ENCODE measurements at regions not wholly inside any gene's neighbourhood (a gene's known extent, or its start where the extent isn't known, plus 50 kb on each side); places are given as distances from the start of the nearest gene placed in this dataset.

- no peak for TF ChIP-seq YY1 (IDR thresholded peaks at IDR 0.05; ENCODE audit: low read depth)
- TF ChIP-seq TEAD4 (IDR thresholded peaks at IDR 0.05), result no peak
- TF ChIP-seq REST (IDR thresholded peaks at IDR 0.05; ENCODE audit: low read depth), result no peak
- no peak for TF ChIP-seq NFIC (IDR thresholded peaks at IDR 0.05)
- TF ChIP-seq CEBPB (IDR thresholded peaks at IDR 0.05), result no peak
- no peak for TF ChIP-seq FOXM1 (IDR thresholded peaks at IDR 0.05; ENCODE audit: borderline replicate concordance, low read depth)
- TF ChIP-seq EP300 (IDR thresholded peaks at IDR 0.05; ENCODE audit: borderline replicate concordance), result no peak
- no peak for TF ChIP-seq CREB1 (IDR thresholded peaks at IDR 0.05; ENCODE audit: low read depth)
- TF ChIP-seq USF1 (IDR thresholded peaks at IDR 0.05), result no peak
- no peak for TF ChIP-seq TAF1 (IDR thresholded peaks at IDR 0.05; ENCODE audit: low read depth)
- TF ChIP-seq RAD21 (IDR thresholded peaks at IDR 0.05; ENCODE audit: low read depth), result no peak
- TF ChIP-seq MAX (IDR thresholded peaks at IDR 0.05), result no peak
- no peak for TF ChIP-seq TCF12 (IDR thresholded peaks at IDR 0.05; ENCODE audit: low read depth)
- TF ChIP-seq ZBTB7A (IDR thresholded peaks at IDR 0.05; ENCODE audit: low read depth), result no peak
- TF ChIP-seq EGR1 (IDR thresholded peaks at IDR 0.05), result no peak
Observed at GRCh38 chr5:86124333-86124732, 493.4 kb upstream of the COX7C start.

GRCh38 chr5:86125731-86126601, 491.8 kb upstream of the COX7C start:
- TF ChIP-seq USF1 (IDR thresholded peaks at IDR 0.05), result no peak
- TF ChIP-seq EGR1 (IDR thresholded peaks at IDR 0.05), result no peak
- no peak for TF ChIP-seq ZBTB7A (IDR thresholded peaks at IDR 0.05; ENCODE audit: low read depth)
- no peak for TF ChIP-seq TAF1 (IDR thresholded peaks at IDR 0.05; ENCODE audit: low read depth)
- no peak for TF ChIP-seq TCF12 (IDR thresholded peaks at IDR 0.05; ENCODE audit: low read depth)
- TF ChIP-seq NFIC (IDR thresholded peaks at IDR 0.05), result no peak
- no peak for TF ChIP-seq REST (IDR thresholded peaks at IDR 0.05; ENCODE audit: low read depth)
- TF ChIP-seq CEBPB (IDR thresholded peaks at IDR 0.05), result no peak
- no peak for TF ChIP-seq MAX (IDR thresholded peaks at IDR 0.05)
- TF ChIP-seq CREB1 (IDR thresholded peaks at IDR 0.05; ENCODE audit: low read depth), result no peak
- TF ChIP-seq EP300 (IDR thresholded peaks at IDR 0.05; ENCODE audit: borderline replicate concordance), result no peak
- TF ChIP-seq FOXM1 (IDR thresholded peaks at IDR 0.05; ENCODE audit: borderline replicate concordance, low read depth), result no peak
- no peak for TF ChIP-seq TEAD4 (IDR thresholded peaks at IDR 0.05)
- TF ChIP-seq RAD21 (IDR thresholded peaks at IDR 0.05; ENCODE audit: low read depth), result no peak
- no peak for TF ChIP-seq YY1 (IDR thresholded peaks at IDR 0.05; ENCODE audit: low read depth)

GRCh38 chr5:86127696-86128095, 490.0 kb upstream of the COX7C start:
- TF ChIP-seq REST (IDR thresholded peaks at IDR 0.05; ENCODE audit: low read depth) (no peak), TCF12 (IDR thresholded peaks at IDR 0.05; ENCODE audit: low read depth) (no peak), FOXM1 (IDR thresholded peaks at IDR 0.05; ENCODE audit: borderline replicate concordance, low read depth) (no peak), TAF1 (IDR thresholded peaks at IDR 0.05; ENCODE audit: low read depth) (no peak), ZBTB7A (IDR thresholded peaks at IDR 0.05; ENCODE audit: low read depth) (no peak), RAD21 (IDR thresholded peaks at IDR 0.05; ENCODE audit: low read depth) (no peak), USF1 (IDR thresholded peaks at IDR 0.05) (no peak), CREB1 (IDR thresholded peaks at IDR 0.05; ENCODE audit: low read depth) (no peak), MAX (IDR thresholded peaks at IDR 0.05) (no peak), TEAD4 (IDR thresholded peaks at IDR 0.05) (no peak), EGR1 (IDR thresholded peaks at IDR 0.05) (no peak), YY1 (IDR thresholded peaks at IDR 0.05; ENCODE audit: low read depth) (no peak), NFIC (IDR thresholded peaks at IDR 0.05) (no peak), EP300 (IDR thresholded peaks at IDR 0.05; ENCODE audit: borderline replicate concordance) (no peak), CEBPB (IDR thresholded peaks at IDR 0.05) (no peak)
